ENCODE measurements at regions not wholly inside any gene's neighbourhood (a gene's known extent, or its start where the extent isn't known, plus 50 kb on each side); places are given as distances from the start of the nearest gene placed in this dataset.

DNA sequence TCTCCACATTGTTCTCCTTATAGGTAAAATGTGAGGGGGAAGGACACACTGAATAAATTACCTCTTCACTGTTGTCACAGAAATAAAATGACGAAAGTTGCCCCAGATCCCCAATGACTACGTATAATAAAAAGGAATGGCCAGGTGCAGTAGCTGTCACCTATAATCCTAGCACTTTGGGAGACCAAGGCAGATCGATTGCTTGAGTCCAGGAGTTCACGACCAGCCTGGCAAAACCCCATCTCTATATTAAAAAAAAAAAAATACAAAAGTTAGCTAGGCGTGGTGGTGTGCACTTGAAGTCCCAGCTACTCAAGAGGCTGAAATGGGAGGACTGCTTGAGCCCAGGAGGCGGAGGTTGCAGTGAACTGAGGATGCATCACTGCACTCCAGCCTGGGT is 82.2 kb upstream of the APC start:
- ATAC-seq (no peak), DNase-seq (no peak)
- Histone ChIP-seq H3K4me1 (no peaks in the 10 kb centered on the region), H3K27ac (no peak overlapping the region), H3K9me3 (peaks cover 0 to 6% (median 0%) of the 10 kb centered on the region in 11 donors), H3K36me3 (no peaks in the 10 kb centered on the region), H3K4me3 (no peak overlapping the region), H3K27me3 (no peaks in the 10 kb centered on the region)
- 94 to 96% methylated on average over 6 of the region's 6 CpGs for WGBS, 2 donors
- TF ChIP-seq, protein P1, sequence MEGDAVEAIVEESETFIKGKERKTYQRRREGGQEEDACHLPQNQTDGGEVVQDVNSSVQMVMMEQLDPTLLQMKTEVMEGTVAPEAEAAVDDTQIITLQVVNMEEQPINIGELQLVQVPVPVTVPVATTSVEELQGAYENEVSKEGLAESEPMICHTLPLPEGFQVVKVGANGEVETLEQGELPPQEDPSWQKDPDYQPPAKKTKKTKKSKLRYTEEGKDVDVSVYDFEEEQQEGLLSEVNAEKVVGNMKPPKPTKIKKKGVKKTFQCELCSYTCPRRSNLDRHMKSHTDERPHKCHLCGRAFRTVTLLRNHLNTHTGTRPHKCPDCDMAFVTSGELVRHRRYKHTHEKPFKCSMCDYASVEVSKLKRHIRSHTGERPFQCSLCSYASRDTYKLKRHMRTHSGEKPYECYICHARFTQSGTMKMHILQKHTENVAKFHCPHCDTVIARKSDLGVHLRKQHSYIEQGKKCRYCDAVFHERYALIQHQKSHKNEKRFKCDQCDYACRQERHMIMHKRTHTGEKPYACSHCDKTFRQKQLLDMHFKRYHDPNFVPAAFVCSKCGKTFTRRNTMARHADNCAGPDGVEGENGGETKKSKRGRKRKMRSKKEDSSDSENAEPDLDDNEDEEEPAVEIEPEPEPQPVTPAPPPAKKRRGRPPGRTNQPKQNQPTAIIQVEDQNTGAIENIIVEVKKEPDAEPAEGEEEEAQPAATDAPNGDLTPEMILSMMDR (IDR thresholded peaks at IDR 0.05) = no peak
- intact Hi-C loops (cut with DNase I) = no loop called here

DNA sequence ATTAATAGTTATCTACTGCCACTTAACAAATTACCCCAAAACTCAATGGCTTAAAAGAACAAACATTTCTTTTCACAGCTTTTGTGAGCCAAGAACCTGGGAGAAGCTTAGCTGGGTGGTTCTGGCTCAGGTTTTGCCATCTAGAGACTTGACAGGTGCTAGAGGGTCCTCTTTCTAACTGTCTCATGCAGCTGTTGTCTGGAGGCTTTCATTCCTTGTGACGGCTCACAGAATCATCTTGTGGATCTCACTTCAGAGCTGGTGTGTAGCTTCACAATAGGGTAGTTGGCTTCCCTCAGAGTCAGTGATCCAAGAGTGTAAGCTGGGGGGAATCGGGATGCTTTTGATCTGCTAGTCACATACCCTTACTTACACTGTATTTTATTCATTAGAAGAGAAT is 81.2 kb upstream of the APC start:
- 96 to 98% methylated on average over 2 of the region's 2 CpGs for WGBS, 2 donors
- Histone ChIP-seq H3K4me1 (no peaks in the 10 kb centered on the region), H3K4me3 (no peak overlapping the region), H3K9me3 (peaks cover 0 to 15% (median 0%) of the 10 kb centered on the region in 11 donors), H3K27ac (no peak overlapping the region), H3K27me3 (no peaks in the 10 kb centered on the region), H3K36me3 (no peaks in the 10 kb centered on the region)
- DNase-seq = no peak
- TF ChIP-seq, protein P1 (IDR thresholded peaks at IDR 0.05) = no peak
- intact Hi-C loops (cut with DNase I) = no loop called here
- no peak for ATAC-seq

DNA sequence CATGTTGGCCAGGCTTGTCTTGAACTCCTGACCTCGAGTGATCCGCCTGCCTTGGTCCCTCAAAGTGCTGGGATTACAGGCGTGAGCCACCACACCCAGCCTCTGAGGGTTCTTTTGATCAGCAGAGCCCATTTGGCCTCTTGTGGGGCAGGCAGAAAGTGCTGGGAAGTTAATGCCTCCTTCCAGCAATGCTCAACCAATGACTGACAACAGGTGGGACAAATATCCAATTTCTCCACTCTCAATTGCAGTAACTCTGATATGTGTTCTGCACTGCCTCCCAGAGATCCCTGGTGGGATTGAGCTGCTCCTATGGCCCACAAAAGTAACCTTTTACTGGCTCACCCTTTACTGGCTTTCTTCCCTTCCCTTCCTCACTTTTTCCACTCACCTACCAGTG is 79.9 kb upstream of the APC start:
- 87 to 92% methylated on average over 3 of the region's 3 CpGs for WGBS, 2 donors
- ATAC-seq (no peak), DNase-seq (no peak)
- Histone ChIP-seq H3K4me3 (no peak overlapping the region), H3K9me3 (peaks cover 0 to 15% (median 0%) of the 10 kb centered on the region in 11 donors), H3K27ac (no peak overlapping the region), H3K36me3 (no peaks in the 10 kb centered on the region), H3K27me3 (no peaks in the 10 kb centered on the region), H3K4me1 (no peaks in the 10 kb centered on the region)
- intact Hi-C loops (cut with DNase I) = no loop called here
- TF ChIP-seq, protein P1 (IDR thresholded peaks at IDR 0.05) = no peak

DNA sequence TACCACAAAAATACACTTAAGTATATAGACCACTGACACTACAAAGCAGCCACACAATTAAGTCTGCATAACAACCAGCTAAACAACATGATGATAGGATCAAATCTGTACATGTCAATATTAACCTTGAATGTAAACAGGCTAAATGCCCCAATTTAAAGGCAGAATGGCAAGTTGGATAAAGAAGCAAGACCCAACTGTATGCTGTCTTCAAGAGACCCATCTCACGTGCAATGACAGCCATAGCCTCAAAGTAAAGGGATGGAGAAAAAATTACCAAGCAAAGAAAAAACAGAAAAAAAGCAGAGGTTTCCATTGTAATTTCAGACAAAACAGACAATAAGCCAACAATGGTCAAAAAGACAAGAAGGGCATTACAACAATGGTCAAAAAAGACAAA is 77.3 kb upstream of the APC start:
- H3K4me1 ChIP-seq = no peaks in the 10 kb centered on the region
- intact Hi-C loops (cut with DNase I) = no loop called here
- H3K27ac ChIP-seq = no peak overlapping the region
- TF ChIP-seq, protein P1 (IDR thresholded peaks at IDR 0.05) = no peak
- no peak overlapping the region for H3K4me3 ChIP-seq
- H3K36me3 ChIP-seq = no peaks in the 10 kb centered on the region
- no peaks in the 10 kb centered on the region for H3K27me3 ChIP-seq
- ATAC-seq (no peak), DNase-seq (no peak)
- H3K9me3 ChIP-seq = peaks cover 0 to 15% (median 0%) of the 10 kb centered on the region in 11 donors
- 93 to 97% methylated on average over 1 of the region's 1 CpG for WGBS, 2 donors
